Duodenal mucosa (tissue), 2 donors: ENCODE measurements at regions not wholly inside any gene's neighbourhood (a gene's known extent, or its start where the extent isn't known, plus 50 kb on each side); places are given as distances from the start of the nearest gene placed in this dataset.

ENCODE experiments used
- H3K27ac ChIP-seq: one replicate; pipeline ENCODE4 v1.7.0; 2013; ENCODE audit warnings: low read depth, low read length
- H3K27me3 ChIP-seq, 2 donors: one replicate each; pipeline ENCODE4 v1.7.0; 2013; ENCODE audit warnings: low read length in 2 of 2, control low read depth in 1 of 2; ENCODE audit not compliant: insufficient read depth in 2 of 2, control insufficient read depth in 1 of 2
- H3K36me3 ChIP-seq, 2 donors: one replicate each; pipeline ENCODE4 v1.7.0; 2013; ENCODE audit warnings: low read length in 2 of 2, control low read depth in 1 of 2; ENCODE audit not compliant: insufficient read depth in 2 of 2, control insufficient read depth in 1 of 2
- H3K4me1 ChIP-seq, 2 donors: one replicate each; pipeline ENCODE4 v1.7.0; 2013; ENCODE audit warnings: low read length in 2 of 2, control low read depth in 1 of 2; ENCODE audit not compliant: insufficient read depth in 2 of 2, control insufficient read depth in 1 of 2
- H3K4me3 ChIP-seq, 2 donors: one replicate each; pipeline ENCODE4 v1.7.0; 2013; ENCODE audit warnings: low read length in 2 of 2, low read depth in 1 of 2
- H3K9ac ChIP-seq, 2 donors: one replicate each; pipeline ENCODE4 v1.7.0; 2013; ENCODE audit warnings: low read length in 2 of 2, low read depth in 1 of 2
- H3K9me3 ChIP-seq, 2 donors: one replicate each; pipeline ENCODE4 v1.7.0; 2013; ENCODE audit warnings: low read length in 2 of 2, control low read depth in 1 of 2; ENCODE audit not compliant: control insufficient read depth in 1 of 2

DNA sequence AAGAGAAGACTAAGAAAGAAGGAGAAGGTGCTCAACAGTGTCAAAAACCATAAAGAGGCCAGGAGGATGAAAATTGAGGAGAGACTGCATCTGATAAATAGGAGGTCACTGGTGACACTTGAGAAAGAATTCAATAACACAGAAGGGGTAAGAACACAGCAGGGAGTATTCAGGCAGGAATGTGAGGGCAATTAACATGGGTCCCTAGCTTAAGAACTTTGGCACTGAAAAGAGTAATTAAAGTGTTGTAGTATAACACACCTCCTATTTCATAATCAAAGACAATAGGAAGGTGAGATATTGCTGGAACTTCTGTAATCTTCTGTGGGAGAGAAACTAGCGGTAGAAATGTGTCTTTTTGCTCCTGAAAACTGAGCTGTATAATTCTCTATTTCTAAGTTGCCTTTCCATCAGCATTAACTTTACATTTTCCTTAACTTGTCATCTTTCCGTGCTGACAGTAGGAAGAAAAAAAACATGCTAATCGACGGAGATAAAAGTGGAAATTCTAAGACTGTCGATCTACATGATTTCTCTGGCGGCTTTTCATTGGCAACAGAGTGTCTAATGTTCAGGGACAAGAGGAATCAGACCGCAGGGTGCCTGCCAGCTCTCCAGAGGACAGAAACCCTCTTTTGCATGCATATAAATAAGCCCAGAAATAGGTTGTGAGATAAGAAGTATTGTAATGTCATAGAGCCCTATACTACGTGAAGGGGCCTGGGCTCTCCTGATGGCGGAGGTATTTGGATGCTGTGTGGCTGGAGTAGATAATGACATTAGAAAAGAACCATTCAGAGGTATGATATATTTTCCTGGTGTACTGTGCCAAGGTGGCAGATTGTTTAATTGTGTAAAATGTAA lies 147.9 kb upstream of the GAP43 start:
- Histone ChIP-seq H3K4me1 (no peaks in the 10 kb centered on the region), H3K27ac (no peak overlapping the region), H3K4me3 (no peak overlapping the region), H3K27me3 (no peaks in the 10 kb centered on the region), H3K36me3 (no peaks in the 10 kb centered on the region), H3K9ac (no peak overlapping the region), H3K9me3 (no peaks in the 10 kb centered on the region)

GRCh38 chr3:115476472-115476871 lies 146.8 kb upstream of the GAP43 start:
- Histone ChIP-seq H3K27ac (no peak overlapping the region), H3K27me3 (no peaks in the 10 kb centered on the region), H3K4me1 (no peaks in the 10 kb centered on the region), H3K9ac (no peak overlapping the region), H3K36me3 (no peaks in the 10 kb centered on the region), H3K9me3 (no peaks in the 10 kb centered on the region), H3K4me3 (no peak overlapping the region)

DNA sequence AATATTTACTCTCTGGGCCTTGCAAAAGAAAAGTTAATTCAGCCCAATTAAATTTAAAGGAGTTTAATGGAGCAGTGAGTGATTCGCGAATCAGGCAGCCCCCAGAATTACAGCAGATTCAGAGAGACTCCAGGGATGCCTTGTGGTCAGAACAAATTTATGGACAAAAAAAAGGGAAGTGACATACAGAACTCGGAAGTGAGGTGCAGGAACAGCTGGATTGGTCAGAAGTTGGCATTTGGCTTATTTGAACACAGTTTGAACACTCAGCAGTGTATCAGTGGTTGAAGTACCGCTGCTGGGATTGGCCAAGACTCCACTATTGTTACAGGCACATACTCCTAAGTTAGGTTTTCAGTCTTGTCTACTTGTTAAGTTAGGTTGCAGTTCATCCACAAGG lies 145.0 kb upstream of the GAP43 start:
- no peak overlapping the region for H3K9ac ChIP-seq
- H3K9me3 ChIP-seq: no peaks in the 10 kb centered on the region
- H3K36me3 ChIP-seq: no peaks in the 10 kb centered on the region
- no peaks in the 10 kb centered on the region for H3K4me1 ChIP-seq
- H3K27ac ChIP-seq: no peak overlapping the region
- no peaks in the 10 kb centered on the region for H3K27me3 ChIP-seq
- no peak overlapping the region for H3K4me3 ChIP-seq

DNA sequence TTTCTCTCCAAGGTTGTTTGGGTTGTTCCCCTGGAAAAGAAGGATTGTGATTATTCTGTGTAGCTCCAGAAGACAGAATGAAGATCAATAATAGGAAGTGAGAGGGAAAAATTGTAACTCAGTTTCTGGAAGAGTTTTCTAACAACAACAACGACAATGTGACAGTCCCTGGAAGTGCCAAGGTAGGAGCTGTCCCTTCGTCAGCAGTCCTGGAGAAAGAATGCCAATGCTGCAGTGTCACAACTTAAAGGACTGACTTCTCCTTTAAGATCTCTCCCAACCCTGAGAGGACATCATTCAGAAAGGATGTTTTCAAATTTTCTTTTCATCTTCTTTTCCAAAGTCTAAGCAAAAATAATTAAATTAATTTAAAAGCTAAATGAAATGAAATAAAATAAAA lies 136.4 kb upstream of the GAP43 start:
- H3K4me3 ChIP-seq: no peak overlapping the region
- no peak overlapping the region for H3K9ac ChIP-seq
- no peaks in the 10 kb centered on the region for H3K36me3 ChIP-seq
- H3K27me3 ChIP-seq: no peaks in the 10 kb centered on the region
- no peaks in the 10 kb centered on the region for H3K9me3 ChIP-seq
- no peaks in the 10 kb centered on the region for H3K4me1 ChIP-seq
- H3K27ac ChIP-seq: no peak overlapping the region

DNA sequence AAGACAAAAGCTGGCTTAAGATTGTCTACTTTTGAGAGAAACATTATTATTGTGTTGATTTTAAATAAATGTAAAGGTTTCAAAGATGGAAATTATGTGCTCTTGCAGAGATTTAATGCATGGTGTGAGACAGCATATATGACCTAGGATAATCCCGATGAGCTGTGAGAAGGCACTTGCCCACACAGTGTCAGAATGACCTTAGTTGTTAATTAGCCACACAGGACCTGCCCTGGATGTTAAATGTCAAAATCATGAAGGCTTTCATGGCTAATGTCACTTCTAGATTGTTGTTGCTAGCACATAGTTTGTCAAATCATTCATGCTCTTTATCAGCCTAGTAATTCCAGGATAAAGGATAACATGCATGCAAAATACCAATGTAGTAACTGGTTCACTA lies 135.3 kb upstream of the GAP43 start:
- no peaks in the 10 kb centered on the region for H3K4me1 ChIP-seq
- H3K4me3 ChIP-seq: no peak overlapping the region
- no peak overlapping the region for H3K9ac ChIP-seq
- H3K36me3 ChIP-seq: no peaks in the 10 kb centered on the region
- no peak overlapping the region for H3K27ac ChIP-seq
- no peaks in the 10 kb centered on the region for H3K9me3 ChIP-seq
- H3K27me3 ChIP-seq: no peaks in the 10 kb centered on the region

DNA sequence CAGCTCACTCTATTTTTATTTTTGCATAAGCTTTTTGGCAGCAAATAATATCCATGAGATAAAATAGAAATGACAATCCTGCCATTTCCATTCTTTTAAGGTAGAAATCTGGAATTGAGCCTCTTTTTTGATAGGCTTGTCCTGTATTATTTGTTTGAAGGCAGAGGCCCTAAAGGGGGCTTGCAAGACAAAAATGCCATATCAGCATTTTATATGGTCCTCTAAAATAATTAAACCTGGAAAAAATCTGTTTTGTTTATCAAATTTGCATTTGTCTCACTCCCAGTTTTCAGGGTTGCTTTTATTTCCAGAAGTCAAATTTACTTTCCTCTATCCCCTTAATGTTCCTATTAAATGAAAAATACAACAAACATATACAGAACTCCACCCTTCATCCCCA lies 134.9 kb upstream of the GAP43 start:
- no peaks in the 10 kb centered on the region for H3K9me3 ChIP-seq
- H3K27me3 ChIP-seq: no peaks in the 10 kb centered on the region
- H3K27ac ChIP-seq: no peak overlapping the region
- H3K4me3 ChIP-seq: no peak overlapping the region
- H3K36me3 ChIP-seq: no peaks in the 10 kb centered on the region
- H3K4me1 ChIP-seq: no peaks in the 10 kb centered on the region
- no peak overlapping the region for H3K9ac ChIP-seq

GRCh38 chr3:115494826-115495225 lies 128.5 kb upstream of the GAP43 start:
- Histone ChIP-seq H3K27ac (no peak overlapping the region), H3K9ac (no peak overlapping the region), H3K9me3 (no peaks in the 10 kb centered on the region), H3K27me3 (no peaks in the 10 kb centered on the region), H3K36me3 (no peaks in the 10 kb centered on the region), H3K4me3 (no peak overlapping the region), H3K4me1 (no peaks in the 10 kb centered on the region)

GRCh38 chr3:115498421-115498820 lies 124.9 kb upstream of the GAP43 start:
- Histone ChIP-seq H3K36me3 (no peaks in the 10 kb centered on the region), H3K9ac (no peak overlapping the region), H3K9me3 (no peaks in the 10 kb centered on the region), H3K27ac (no peak overlapping the region), H3K27me3 (no peaks in the 10 kb centered on the region), H3K4me1 (no peaks in the 10 kb centered on the region), H3K4me3 (no peak overlapping the region)

GRCh38 chr3:115498898-115499297 lies 124.4 kb upstream of the GAP43 start:
- no peak overlapping the region for H3K27ac ChIP-seq
- H3K36me3 ChIP-seq: no peaks in the 10 kb centered on the region
- no peak overlapping the region for H3K9ac ChIP-seq
- no peaks in the 10 kb centered on the region for H3K9me3 ChIP-seq
- no peak overlapping the region for H3K4me3 ChIP-seq
- H3K27me3 ChIP-seq: no peaks in the 10 kb centered on the region
- H3K4me1 ChIP-seq: no peaks in the 10 kb centered on the region

- Histone ChIP-seq H3K36me3 (no peaks in the 10 kb centered on the region), H3K9me3 (no peaks in the 10 kb centered on the region), H3K27me3 (no peaks in the 10 kb centered on the region), H3K27ac (no peak overlapping the region), H3K4me1 (no peaks in the 10 kb centered on the region), H3K4me3 (no peak overlapping the region), H3K9ac (no peak overlapping the region)
Measured at GRCh38 chr3:115499666-115500065, 123.6 kb upstream of the GAP43 start.
